GM06990 (cell line): ENCODE measurements at regions not wholly inside any gene's neighbourhood (a gene's known extent, or its start where the extent isn't known, plus 50 kb on each side); places are given as distances from the start of the nearest gene placed in this dataset.

Experiments
- DNase-seq: peaks from one replicate; pipeline ENCODE4 v3.0.0-alpha.2; 2011; ENCODE audit not compliant: insufficient read length; ENCODE audit errors: extremely low read depth
- H3K27me3 ChIP-seq: replicated peaks from 2 replicates; pipeline ENCODE4 v1.6.0; 2011; ENCODE audit warnings: low read length; ENCODE audit not compliant: control insufficient read depth, insufficient read depth
- H3K36me3 ChIP-seq: 2 replicates; pipeline ENCODE4 v1.5.1; 2011; ENCODE audit warnings: low read length; ENCODE audit not compliant: control insufficient read depth, insufficient read depth
- H3K4me3 ChIP-seq: replicated peaks from 2 replicates; pipeline ENCODE4 v1.5.1; 2011; ENCODE audit warnings: low read depth, mild to moderate bottlenecking, control low read depth, low read length
- TF ChIP-seq, protein P1 (sequence below): IDR thresholded peaks from 2 replicates; pipeline ENCODE4 v1.5.1; 2011; ENCODE audit warnings: low read length, control low read depth, mild to moderate bottlenecking, inconsistent platforms; ENCODE audit not compliant: insufficient read depth, poor library complexity, severe bottlenecking

- DNase-seq = no peak
- H3K27me3 ChIP-seq = no peaks in the 10 kb centered on the region; the same call in none of the 2 replicates
- TF ChIP-seq, protein P1, sequence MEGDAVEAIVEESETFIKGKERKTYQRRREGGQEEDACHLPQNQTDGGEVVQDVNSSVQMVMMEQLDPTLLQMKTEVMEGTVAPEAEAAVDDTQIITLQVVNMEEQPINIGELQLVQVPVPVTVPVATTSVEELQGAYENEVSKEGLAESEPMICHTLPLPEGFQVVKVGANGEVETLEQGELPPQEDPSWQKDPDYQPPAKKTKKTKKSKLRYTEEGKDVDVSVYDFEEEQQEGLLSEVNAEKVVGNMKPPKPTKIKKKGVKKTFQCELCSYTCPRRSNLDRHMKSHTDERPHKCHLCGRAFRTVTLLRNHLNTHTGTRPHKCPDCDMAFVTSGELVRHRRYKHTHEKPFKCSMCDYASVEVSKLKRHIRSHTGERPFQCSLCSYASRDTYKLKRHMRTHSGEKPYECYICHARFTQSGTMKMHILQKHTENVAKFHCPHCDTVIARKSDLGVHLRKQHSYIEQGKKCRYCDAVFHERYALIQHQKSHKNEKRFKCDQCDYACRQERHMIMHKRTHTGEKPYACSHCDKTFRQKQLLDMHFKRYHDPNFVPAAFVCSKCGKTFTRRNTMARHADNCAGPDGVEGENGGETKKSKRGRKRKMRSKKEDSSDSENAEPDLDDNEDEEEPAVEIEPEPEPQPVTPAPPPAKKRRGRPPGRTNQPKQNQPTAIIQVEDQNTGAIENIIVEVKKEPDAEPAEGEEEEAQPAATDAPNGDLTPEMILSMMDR = no peak
- H3K4me3 ChIP-seq = no peak overlapping the region
- no peaks in the 10 kb centered on the region for H3K36me3 ChIP-seq
Measured at GRCh38 chr1:29651684-29652665, 415.7 kb downstream of the PTPRU start.

- Histone ChIP-seq H3K27me3 (no peaks in the 10 kb centered on the region; the same call in none of the 2 replicates), H3K4me3 (no peak overlapping the region), H3K36me3 (no peaks in the 10 kb centered on the region)
- DNase-seq = no peak
- TF ChIP-seq, protein P1 = no peak
Measured at GRCh38 chr1:29651246-29651645, 414.9 kb downstream of the PTPRU start.

GRCh38 chr1:29650476-29650875 lies 414.2 kb downstream of the PTPRU start:
- TF ChIP-seq, protein P1 = no peak
- H3K4me3 ChIP-seq = no peak overlapping the region
- no peaks in the 10 kb centered on the region for H3K36me3 ChIP-seq
- no peak for DNase-seq
- H3K27me3 ChIP-seq = no peaks in the 10 kb centered on the region; the same call in none of the 2 replicates

DNA sequence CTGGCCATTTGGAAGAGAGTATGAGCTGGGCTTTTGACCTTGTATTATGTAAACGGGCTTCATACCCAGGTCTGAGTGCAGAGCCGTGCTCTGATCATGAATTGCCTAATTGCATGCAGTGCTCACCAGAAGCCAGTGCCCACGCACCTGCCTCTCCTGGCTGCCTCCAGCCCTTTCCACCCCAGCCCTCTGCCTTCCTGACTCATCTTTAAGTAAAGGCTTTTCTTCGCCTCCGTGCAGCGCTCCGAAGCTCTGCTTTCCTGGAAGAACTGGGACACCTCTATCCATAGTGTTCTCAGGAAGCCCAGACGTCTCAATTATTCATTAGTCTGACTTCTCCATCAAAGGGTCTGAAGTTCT lies 413.7 kb downstream of the PTPRU start:
- H3K36me3 ChIP-seq = no peaks in the 10 kb centered on the region
- H3K27me3 ChIP-seq = no peaks in the 10 kb centered on the region; the same call in none of the 2 replicates
- DNase-seq = no peak
- H3K4me3 ChIP-seq = no peak overlapping the region
- TF ChIP-seq, protein P1 = no peak

GRCh38 chr1:29649189-29650040 lies 413.1 kb downstream of the PTPRU start:
- TF ChIP-seq, protein P1 = no peak
- Histone ChIP-seq H3K4me3 (no peak overlapping the region), H3K27me3 (no peaks in the 10 kb centered on the region; the same call in none of the 2 replicates), H3K36me3 (no peaks in the 10 kb centered on the region)
- DNase-seq = no peak
